ENCODE measurements at regions not wholly inside any gene's neighbourhood (a gene's known extent, or its start where the extent isn't known, plus 50 kb on each side); places are given as distances from the start of the nearest gene placed in this dataset.
A peak's percentile ranks its signal among the peaks of the same experiment; 100 is the strongest.

GRCh38 chr3:21801631-21802030, 50.6 kb upstream of the ZNF385D start:
- ATAC-seq = no peak
- no peak for DNase-seq (ENCODE audit: missing footprints)
- intact Hi-C loops (cut with DNase I) = no loop called here

- peak; percentile 67 for ATAC-seq
- intact Hi-C loops (cut with DNase I) = no loop called here
- DNase-seq (ENCODE audit: missing footprints) = no peak
Measured at GRCh38 chr3:21803604-21804003, 52.6 kb upstream of the ZNF385D start.

DNA sequence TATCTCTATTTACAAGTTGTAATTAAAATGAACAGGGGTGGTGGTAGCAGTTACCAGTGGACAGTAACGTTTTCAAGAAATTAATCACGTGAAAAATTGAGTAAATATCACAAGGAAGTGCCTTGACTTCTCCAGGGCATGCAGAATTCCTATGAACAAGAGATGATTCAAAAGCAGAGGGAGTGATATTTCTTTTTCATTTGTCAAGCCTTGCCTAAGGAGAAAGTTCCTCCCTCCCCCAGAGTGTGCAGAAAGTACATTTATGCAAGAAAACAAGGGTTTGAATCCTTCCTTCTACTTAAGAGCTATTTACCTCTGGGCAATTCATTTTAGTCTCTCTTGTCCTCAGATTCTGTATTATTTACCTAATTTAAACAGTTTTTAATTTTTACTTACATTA, 53.3 kb upstream of the ZNF385D start:
- ATAC-seq (no peak), DNase-seq (ENCODE audit: missing footprints) (no peak)
- intact Hi-C loops (cut with DNase I) = no loop called here

DNA sequence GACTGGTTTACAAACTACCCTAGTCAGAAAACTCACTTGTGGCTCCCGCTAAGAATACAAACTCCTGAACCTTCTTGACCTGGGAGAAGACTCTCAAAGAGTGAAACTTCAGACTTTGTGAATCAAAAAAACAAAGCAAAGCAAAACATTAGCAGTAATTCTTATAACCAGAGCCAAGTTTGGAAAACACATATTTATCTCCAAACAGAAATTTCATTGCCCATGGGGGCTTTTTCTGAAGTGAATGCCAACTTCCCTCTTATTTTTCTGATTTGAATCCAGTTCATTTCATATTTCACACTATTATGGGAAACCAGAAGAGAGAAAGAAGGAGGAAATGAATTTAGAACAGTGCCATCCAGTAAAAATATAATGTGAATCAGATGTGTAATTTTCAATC, 55.7 kb upstream of the ZNF385D start:
- intact Hi-C loops (cut with DNase I) = no loop called here
- DNase-seq (ENCODE audit: missing footprints) (no peak), ATAC-seq (no peak)

DNA sequence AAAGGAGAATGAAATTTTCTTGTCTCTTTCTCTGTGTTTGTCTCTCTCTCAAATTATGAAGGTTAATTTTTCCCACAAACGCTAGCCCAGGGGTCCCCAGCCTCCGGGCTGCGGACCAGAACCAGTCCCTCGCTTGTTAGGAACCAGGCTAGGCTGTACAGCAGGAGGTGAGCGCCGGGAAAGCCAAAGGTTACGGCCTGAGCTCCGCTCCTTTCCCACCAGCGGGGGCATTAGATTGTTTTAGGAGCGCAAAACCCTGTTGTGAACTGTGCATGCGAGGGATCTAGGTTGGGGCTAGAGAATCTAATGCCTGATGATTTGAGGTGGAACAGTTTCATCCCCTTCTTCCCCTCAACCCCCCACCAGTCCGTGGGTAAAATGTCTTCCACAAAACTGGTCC, 74.7 kb upstream of the ZNF385D start:
- intact Hi-C loops (cut with DNase I) = no loop called here
- ATAC-seq (no peak), DNase-seq (ENCODE audit: missing footprints) (no peak)

- ATAC-seq (no peak), DNase-seq (ENCODE audit: missing footprints) (no peak)
- intact Hi-C loops (cut with DNase I) = no loop called here
Measured at GRCh38 chr3:21826416-21826815, 75.4 kb upstream of the ZNF385D start.

- DNase-seq (ENCODE audit: missing footprints) = no peak
- intact Hi-C loops (cut with DNase I) = no loop called here
- ATAC-seq = no peak
Measured at GRCh38 chr3:21830541-21830940, 79.5 kb upstream of the ZNF385D start.

DNA sequence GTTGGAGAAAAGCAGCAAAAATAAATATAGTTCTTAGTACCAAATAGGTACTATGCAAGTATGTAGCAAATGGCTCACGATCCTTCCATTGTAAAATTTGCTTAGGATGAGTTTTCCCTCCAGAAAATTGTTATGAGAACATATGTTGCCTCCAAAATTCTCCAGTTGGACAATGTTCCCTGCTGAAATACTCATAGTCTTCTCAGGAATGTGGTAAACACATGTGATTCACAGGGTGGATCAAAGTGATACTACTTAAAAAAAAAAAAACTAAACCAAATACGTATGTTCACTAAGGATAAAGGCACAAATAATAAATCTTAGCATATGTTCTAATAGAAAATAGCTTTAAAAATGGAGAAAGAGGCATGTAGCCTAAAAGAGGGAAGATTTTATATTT, 84.3 kb upstream of the ZNF385D start:
- ATAC-seq = no peak
- intact Hi-C loops (cut with DNase I) = no loop called here

GRCh38 chr3:21836227-21836626, 85.2 kb upstream of the ZNF385D start:
- ATAC-seq = no peak
- DNase-seq (ENCODE audit: missing footprints) = no peak
- intact Hi-C loops (cut with DNase I) = no loop called here

More for the DNA sequence above, 84.3 kb upstream of the ZNF385D start:
- no peak for DNase-seq (ENCODE audit: missing footprints)

DNA sequence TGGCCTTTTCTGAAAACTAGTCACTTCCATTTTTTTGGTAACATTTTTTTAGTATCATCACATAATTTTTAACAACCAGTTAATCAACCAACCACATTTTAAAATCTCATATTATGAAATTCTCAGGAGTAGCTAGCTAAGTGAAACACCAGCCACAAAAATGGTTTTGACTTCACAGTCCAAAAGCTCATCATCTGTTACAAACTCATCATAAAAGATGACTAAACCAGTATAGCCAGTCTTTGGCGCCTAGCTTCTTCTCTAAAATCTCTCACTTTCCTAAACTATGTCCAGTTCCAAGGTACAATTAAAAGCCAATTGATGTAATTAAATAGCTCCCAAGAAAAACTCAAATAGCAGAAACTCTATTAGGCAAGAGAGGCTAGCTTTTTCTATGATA, 88.2 kb upstream of the ZNF385D start:
- no peak for ATAC-seq
- intact Hi-C loops (cut with DNase I) = loop anchor here (1.0 kb wide), 1 partner anchor 87 kb away; no protein-coding TSS in a partner anchor
- no peak for DNase-seq (ENCODE audit: missing footprints)

- intact Hi-C loops (cut with DNase I) = loop anchor here (1.0 kb wide), 1 partner anchor 87 kb away; no protein-coding TSS in a partner anchor
Measured at GRCh38 chr3:21839592-21839991, 88.6 kb upstream of the ZNF385D start.

DNA sequence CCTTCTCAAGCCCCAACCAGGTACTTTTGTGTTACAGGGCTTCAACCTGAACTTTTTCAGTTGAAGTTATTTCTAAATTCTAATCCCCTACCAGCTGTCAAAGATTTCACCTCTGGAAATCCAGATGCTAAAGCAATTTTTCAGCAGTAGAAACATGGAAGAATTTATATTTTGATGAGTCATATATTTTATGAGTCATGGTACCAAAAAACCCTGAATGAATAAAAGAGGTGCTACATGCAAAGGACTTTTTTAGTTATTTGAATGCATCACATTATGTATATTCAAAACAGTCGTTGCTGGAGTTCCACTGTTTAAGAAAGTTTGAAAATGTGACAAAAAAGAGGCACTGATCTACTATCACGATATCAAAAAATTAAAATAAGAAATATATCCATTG, 96.0 kb upstream of the ZNF385D start:
- intact Hi-C loops (cut with DNase I) = no loop called here

More at GRCh38 chr3:21839592-21839991, 88.6 kb upstream of the ZNF385D start:
- ATAC-seq (peak; percentile 86), DNase-seq (ENCODE audit: missing footprints) (no peak)

GRCh38 chr3:21859124-21860081, 108.4 kb upstream of the ZNF385D start:
- ATAC-seq (no peak), DNase-seq (ENCODE audit: missing footprints) (no peak)
- intact Hi-C loops (cut with DNase I) = no loop called here

More for the DNA sequence above, 96.0 kb upstream of the ZNF385D start:
- DNase-seq (ENCODE audit: missing footprints) = no peak
- ATAC-seq = no peak

GRCh38 chr3:21860082-21860475, 109.1 kb upstream of the ZNF385D start:
- ATAC-seq (no peak), DNase-seq (ENCODE audit: missing footprints) (no peak)
- intact Hi-C loops (cut with DNase I) = no loop called here

- DNase-seq (ENCODE audit: missing footprints) = no peak
- no peak for ATAC-seq
- intact Hi-C loops (cut with DNase I) = no loop called here
Measured at GRCh38 chr3:21860657-21861056, 109.6 kb upstream of the ZNF385D start.

DNA sequence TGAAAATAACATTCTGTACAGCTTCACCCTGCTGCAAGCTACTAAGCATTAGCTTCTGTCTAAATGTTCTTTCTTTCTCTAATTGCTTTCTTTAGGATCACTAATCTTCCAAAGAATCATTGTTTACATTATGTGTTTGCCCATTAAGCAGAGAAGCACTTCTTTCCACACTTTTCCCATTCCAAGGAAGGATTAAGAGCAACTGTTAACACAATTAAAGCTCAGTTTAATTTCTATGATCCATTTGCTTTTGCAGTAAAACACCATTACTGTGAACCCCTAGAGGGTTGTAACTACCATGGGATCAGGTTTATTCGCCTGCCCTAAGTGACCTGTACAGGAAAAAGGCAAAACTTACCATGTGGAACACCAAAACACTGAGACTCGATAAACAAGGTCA, 125.8 kb upstream of the ZNF385D start:
- intact Hi-C loops (cut with DNase I) = no loop called here
- ATAC-seq (no peak), DNase-seq (ENCODE audit: missing footprints) (no peak)

GRCh38 chr3:21877214-21877754, 126.3 kb upstream of the ZNF385D start:
- DNase-seq (ENCODE audit: missing footprints) = no peak
- ATAC-seq = no peak
- intact Hi-C loops (cut with DNase I) = no loop called here

GRCh38 chr3:21879184-21879886, 128.3 kb upstream of the ZNF385D start:
- no peak for DNase-seq (ENCODE audit: missing footprints)
- no peak for ATAC-seq
- intact Hi-C loops (cut with DNase I) = no loop called here

DNA sequence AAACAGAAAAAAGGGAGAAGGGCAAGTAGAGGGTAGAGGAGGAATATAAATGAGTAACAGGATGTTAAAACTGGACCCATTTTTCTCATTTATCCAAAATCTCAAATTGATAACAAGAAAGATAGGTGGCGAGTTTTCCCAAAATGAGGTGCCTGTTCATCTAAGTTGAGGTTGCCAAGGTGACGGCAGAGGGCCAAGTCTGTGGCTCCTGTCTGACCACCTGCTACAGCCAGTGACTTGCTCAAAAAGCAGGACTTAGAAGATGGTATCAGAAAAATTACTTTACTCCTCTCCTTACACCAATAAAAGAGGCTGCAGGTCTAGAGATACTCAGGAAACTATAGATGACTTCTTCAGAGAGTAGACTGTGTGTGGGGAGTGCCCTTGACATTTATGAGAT, 137.6 kb upstream of the ZNF385D start:
- ATAC-seq (no peak), DNase-seq (ENCODE audit: missing footprints) (no peak)

GRCh38 chr3:21889166-21889565, 138.2 kb upstream of the ZNF385D start:
- intact Hi-C loops (cut with DNase I) = no loop called here
- ATAC-seq (no peak), DNase-seq (ENCODE audit: missing footprints) (no peak)

More for the DNA sequence above, 137.6 kb upstream of the ZNF385D start:
- intact Hi-C loops (cut with DNase I) = no loop called here
